ENCODE measurements at regions not wholly inside any gene's neighbourhood (a gene's known extent, or its start where the extent isn't known, plus 50 kb on each side); places are given as distances from the start of the nearest gene placed in this dataset.

DNA sequence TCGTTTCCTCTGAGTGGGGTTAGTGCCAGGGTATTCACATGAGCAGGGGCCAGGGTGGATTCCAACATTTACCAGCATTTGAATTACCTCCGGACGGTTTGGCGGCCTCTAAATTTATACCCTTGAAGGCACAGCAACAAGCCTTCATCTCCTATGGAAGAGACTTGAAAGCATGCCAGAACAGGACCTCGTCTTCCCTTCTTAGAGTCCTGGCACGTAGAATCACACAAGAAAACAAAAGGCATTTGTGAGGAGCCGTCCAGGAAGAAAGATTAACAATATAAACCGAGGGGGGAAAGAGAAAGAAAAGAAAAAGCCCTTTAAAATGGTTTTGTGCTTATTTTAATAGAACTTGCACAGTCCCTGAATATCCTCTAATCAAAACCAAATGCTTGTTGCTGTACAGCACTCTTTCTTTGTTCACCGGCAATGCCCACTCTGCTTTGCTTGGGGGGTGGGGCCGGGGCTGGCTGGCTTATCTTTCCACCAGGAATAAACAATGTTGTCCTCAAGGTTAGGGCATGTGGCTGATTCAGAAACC is 575.8 kb upstream of the ZNF462 start:
- DNase-seq, result no peak

DNA sequence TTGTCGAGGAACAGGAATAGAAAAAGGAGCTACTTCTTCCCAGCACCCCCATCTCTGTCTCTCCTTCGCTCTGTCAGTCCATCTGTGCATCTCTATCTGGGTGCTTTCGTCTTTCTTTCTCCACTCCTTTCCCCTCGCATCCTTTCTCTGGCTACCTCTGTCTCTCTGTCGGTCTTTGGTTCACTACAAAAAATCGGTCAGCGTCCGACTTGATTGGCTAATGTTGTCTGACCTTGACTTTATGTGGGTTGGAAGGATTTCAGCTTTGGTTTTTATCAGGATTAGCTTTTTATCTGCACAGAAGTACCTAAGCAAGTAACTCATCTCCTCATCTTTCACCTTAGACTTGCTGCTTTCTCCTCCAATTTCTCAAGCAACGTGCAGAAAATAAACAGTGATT is 575.2 kb upstream of the ZNF462 start:
- DNase-seq, result no peak

DNA sequence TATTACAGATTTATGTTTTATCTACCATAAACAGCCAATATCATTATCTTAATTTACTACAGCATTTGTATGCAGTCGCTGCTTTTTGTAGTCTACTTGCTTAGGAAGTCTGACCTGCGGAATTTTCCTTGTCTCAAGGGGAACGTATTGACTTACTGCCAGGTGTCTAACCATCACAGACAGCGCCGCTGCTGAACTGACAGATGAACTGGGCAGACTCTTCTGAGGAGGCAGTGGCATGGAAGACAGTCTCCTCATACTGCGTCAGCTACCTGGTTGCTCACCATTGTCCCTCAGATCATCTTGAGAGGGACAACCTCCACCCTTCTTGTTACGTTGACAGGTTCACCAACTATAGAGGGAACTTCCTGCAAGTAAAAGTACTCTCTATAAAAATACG is 574.3 kb upstream of the ZNF462 start:
- DNase-seq, result no peak

DNA sequence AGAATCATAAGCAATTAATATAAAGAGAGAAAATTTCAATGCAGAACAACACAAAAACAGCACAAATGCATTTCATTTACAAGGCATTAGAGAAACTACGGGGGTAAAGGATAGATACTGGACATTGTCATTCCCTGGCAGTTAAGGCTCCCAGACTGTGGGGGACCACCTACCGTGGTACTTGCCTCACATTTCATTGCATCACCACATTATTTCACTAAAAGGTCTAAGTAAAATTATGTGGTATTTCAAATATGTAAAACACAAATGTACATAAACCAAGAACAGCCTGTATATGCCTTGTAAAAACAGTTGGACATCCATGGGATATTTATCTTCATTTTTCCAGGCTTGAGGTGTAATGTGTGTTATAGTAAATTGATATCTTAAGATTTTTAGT is 571.2 kb upstream of the ZNF462 start:
- no peak for DNase-seq

DNA sequence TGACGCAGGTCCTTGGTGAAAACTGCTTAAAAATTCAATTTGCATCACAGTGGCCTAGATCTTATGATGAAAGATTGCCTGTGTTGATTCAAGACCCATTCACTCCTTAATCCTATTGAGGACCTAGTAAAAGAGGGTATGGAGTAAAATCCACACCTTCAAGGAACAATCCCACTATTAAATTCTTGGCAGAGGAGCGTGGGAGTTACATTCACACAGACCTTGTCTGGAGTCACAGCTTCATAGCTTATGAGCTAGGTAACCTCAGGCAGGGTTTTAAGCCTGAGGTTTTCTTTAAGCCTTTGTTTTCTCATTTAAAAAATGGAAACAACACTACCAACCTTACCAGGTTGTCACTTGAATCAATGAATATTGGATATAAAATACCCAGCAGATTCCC is 566.5 kb upstream of the ZNF462 start:
- no peak for DNase-seq

DNA sequence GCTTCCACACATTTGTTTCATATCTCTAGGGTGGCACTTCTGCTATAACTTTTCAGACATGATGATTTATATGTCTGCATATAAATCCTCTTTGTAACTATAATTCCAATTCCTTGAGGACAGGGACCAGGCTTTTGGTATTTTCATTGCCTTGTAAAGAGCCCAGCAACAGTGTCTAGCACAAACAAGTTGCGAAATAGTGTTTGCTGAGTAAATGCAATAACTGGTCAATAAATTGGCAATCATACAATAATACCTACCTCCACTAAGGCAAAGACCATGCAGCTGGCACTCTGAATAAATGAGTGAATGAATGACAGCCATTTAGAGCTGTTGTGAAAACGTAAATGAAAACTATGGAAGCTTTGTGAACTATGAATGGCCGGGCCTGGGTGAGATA is 564.0 kb upstream of the ZNF462 start:
- no peak for DNase-seq

DNA sequence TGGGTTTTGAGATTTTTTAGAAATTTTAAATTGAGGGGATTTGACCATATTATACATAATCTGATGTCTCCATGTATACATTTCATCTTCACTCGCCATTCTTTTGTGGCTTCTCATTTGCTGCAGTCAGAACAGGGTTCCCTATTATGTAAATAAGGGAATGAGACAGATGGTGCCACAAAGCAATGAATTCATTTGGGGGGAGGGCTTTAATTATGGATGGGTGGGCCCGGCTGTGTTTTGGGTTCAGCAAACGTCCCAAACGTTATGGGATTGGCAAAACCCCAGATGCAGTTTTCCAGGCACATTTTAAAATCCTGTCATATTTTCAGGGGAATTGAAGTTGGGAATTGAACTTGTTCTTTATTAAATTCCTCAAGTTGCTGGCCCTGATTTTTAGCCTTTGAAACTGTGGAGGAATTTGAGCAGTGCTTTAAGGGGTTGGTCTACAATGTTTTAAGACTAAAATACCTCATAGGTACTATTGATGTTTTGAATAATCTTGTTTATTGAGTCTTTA is 558.5 kb upstream of the ZNF462 start:
- DNase-seq, result no peak

DNA sequence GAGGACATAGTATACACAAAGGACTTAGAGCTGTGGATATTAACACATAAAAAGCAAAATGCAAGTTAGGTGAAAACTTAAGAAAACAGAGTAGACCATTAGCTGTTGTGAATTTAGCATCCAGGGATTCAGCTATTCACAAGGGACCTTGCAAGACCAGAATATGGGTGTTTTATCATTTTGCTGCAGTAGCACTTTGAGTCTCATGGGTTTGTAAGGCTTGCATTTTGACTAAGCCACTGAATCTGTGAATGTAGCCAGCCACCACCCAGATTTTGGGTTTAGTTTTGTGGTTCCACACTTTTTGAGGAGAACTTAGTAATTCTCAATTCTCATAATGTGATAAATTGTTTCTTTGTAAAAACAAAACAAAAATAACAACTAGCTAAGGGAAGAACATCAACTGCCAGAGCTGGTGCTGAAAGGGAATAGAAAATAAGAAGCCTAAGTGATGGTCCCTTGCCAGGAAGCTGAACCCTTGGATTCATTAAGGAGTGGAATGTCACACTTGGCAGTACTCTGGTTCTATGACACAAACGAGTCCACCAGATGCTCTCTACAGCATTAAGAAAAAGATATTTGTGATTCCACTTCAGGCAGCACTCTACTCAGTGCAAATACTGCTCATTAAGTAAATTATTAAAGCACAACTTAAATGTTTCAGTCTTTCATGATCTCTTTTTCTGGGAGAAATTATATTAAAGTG is 557.4 kb upstream of the ZNF462 start:
- no peak for DNase-seq

DNA sequence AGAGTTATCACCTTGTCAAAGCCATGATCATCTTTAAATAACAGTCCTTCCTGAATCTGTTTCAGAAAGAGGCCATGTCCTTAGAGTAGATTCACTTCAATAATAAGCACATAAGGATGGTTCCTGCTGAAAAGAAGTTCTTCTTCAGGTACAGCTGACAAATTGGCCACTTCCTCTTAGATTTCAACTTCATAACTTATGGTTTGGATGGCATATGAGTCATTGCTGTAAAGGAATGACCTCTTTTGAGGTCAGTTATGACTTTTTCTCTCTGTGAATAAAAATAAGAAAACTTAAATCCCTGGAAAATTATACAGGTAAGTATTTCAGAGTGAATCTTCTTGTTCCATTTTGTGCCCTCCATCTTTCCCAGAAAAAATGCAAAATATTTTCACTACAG is 555.3 kb upstream of the ZNF462 start:
- DNase-seq, result no peak

DNA sequence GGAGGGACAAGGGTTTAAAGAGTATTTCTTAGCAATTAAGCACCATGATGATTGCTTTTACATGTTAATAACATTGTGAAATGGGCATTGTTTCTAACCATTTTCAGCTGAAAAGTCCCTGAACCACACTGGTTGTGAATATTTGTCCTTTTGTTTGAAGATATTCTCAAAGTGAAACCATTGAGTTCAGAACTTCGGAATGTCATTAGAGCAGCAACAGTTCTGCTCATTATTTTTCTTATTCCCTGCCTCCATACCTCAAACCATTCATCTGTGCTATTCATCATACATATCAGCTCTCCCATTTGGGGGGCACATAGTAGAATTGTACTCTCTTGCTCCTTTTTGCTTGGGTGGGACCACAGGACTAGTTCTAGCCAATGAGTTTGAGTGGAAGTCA is 553.0 kb upstream of the ZNF462 start:
- DNase-seq, result no peak

DNA sequence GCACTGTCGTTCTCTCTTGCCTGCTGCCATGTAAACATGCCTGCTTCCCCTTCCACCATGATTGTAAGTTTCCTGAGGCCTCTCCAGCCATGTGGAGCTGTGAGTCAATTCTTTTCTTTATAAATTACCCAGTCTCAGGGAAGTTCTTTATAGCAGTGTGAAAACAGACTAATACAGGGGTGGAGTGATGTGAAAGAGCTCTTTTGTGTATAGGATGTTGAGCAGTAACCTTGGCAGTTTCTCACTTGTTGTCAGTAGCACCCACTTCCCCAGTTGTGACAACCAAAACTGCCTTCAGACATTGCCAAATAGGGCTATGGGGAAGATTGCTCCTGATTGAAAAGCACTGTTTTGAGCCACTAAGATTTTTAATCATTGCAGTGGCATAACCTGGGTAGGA is 552.2 kb upstream of the ZNF462 start:
- no peak for DNase-seq

DNA sequence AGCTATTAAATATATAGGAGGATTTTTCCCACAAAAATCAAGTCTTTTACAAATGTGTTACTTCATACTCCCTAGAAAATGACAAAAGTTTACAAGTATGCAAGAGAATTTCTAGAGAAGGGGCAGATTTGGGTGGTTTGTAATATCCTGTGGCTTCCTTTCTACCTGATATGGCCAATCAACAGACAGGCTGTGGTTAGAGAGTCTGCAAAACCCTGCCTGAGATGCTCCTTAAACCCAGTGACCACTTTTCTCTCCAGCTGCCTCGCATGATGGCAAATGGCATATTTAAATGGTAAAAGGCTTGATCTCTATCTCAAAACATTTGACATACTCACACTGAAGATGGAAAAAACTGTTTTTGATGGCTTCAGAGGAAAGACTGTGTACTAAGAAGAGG is 550.1 kb upstream of the ZNF462 start:
- DNase-seq, result no peak

DNA sequence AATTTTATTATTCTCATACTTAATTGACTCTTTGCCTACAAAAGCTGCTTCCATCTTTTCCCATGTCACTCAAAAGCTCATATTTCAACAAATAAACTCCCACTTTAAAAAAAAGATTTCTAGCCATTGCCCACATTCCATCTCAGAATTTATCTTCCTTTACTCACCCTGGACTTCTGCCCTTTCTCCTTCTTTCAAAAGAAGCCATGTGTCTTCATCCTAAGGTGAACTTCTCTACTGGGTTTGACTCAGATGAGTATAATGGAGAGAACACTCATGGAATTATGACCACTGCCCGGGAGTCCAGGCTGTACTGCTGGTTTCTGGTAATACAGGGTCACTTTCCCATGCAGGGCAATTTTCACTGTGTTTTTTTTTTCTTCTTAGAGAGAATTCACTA is 548.5 kb upstream of the ZNF462 start:
- DNase-seq, result no peak

DNA sequence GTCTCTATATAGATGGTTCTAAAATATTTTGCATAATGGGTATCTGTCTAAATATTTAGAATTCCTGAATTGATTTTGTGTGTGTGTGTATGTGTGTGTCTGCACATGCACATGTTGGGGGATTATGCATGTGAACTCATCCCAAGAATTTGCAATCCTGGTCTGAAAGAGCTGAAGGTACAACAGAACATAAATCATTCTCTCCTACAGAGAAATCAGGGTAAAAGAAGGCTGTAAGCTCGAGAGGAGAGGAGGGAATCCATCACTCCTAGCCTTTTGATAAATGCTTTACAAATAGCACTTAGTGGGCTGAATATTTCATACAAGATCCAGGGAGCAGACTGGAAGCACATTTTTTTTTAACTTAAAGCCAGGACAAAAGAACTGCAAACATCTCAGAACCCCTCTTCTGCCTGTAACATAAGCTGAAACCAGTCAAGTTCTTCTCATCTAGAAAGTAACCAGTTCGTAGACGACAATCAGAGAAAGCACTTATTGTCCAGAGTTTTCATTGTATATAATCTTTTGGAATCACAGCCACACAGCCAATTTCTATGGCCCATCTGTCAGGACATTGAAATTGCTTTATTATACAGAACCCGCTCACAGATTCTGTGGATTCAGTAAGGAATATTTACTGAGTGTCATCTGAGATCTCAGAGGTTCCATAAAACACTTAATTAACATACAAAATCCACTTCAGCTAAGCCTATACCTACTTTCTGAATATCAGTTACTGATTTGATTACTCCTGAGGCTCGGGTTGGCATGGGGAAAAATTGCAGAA is 541.4 kb upstream of the ZNF462 start:
- no peak for DNase-seq

DNA sequence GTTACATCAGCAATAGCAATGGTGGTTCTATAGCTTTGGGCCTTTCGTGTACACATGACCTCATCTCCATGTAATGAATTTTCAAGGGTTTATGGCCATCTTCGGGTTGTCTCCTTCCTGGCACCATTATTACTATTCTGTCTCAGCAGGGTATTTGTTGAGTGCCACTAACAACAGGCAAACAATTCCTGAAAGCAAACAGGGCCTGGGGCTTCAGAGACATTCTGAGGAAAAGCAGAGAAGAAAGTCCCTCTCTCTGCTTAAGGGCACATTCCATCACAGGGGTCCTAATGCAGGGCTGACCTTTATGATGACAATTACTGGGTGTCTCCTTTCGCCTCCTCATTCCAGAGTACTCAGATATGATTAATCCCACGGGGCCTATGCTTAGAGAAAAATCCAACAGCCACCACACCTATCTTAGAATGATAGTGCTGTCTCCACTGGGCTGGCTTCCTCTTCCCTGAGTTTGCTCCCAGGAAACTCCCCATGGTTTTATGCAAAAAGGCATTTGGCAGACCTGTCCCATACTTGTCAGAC is 540.2 kb upstream of the ZNF462 start:
- DNase-seq, result no peak

DNA sequence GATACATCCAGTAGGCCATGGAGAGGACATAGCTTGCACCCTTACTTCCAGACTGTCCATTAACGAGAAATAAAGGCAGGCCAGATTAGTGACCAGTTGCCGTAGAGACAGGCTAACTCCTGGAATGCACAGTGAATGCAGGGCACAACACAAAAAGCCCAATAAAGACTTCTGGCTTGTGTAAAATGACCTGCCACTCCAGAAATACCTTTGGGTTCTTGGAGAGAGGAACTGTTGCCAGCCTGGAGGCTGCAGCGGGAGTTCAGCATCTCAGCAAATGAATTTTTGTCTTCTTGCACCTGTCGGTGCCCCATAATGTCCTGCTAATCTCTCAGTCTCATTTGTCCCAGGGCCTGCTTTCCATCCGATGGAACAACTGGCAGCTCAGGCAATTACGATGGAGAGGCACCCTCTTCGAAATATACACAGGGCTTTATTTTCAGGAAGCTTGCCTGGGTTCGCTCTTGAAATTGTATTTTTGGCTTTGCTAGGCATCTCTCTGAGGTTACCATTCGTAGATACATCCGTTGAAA is 538.8 kb upstream of the ZNF462 start:
- no peak for DNase-seq

DNA sequence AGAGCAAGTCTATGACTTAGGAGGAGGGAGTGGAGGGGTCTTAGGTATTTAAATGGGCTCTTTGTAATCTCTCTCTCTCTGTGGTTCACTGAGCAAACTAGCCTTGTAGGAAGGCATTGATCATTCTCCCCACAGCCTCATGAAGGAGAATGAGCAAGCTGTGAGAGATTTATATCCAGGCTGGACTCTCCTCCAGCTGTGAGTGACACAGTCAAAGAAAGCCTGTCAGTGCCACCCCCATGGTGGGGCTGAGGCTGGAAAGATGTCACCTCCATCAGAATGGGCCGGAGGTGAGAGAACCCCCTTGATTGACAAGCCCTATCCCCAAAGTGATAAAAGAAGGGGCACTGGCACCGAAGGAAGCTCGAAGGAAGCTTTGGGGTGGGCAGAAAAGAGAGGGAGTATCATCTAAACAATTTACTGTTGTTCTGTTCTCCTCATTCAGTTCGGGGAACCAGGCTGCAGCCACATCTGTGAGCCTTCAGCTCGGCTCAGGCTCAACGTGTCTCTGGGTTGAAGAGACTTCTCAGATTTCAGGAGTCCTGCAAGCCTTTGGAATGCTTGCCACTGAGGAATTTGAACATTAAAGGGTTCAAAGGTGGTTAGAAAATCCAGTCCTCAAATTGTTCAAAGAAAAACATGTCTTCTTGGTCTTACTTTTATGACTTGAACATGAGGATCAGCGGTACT is 538.2 kb upstream of the ZNF462 start:
- no peak for DNase-seq

DNA sequence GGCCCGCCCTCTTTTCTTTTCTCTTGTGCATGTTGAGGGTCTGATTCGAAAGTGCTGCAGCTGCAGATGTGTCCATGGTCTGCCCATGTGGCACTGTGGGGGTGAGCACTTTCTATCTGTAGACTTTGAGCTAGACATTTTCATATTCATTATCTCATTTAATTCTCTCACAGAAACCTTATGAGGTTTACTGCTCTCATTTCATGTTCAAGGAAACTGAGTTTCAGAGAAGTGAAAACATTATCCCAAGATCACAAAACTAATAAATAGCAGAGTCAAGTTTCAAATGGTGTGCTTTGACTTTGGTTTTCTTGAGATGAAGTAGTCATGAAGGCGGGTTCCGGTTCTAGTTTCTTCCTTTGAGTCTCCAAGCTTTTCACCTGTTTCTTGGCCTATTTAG is 536.5 kb upstream of the ZNF462 start:
- no peak for DNase-seq

DNA sequence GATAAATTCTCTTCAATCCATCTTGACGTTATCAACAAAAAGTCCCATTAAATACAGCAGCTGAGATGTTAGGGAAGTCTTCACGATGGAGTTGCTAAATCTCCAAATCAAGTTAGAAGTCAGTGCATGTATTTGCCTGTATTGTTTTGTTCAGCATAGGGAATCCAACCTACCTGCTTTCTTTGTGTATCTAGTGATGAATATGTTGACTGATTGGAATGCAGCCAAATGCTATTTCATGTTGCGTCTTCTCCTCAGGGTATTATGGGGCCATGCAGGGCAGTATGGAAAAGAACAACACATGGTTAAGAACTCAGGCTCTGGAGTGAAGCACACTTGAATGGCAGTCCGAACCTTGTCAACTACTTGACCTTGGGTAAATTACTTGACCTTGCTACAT is 529.5 kb upstream of the ZNF462 start:
- no peak for DNase-seq

DNA sequence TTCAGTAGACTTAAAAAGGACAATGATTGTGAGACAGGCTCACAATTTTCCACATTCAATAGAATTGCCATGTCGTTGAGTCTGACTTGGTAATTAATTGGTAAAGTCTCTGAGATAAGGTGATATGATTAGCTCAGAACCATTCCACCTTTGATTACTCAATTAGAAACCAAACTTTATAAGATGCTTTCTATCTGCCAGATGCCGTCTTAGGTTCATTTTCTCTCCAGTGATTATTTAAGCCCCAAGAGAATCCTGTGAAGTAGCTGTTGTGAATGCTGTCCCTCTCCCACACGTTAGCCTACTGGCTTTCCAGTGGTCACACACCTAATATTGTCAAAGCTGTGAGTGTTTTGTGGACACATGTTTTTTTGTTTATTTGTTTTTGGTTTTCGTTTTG is 528.9 kb upstream of the ZNF462 start:
- DNase-seq, result no peak

DNA sequence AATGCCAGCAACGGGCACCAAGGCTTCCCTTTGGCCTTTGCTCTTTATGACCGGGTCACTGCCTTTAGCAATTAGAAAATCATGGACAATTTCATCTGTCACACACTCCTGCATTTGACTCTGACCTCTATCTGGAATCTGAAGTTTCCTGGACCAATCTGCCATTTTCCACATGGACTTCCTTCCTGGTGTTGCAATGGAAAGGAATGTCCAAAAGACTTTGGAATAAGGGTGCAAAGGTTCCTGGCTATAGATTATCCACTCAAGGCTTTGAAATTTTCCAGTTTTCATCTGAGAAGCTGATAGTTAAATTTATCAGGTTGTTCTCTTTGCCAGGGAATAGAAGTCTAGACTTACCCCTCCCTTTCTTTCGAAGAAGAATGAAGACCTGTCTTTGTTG is 523.1 kb upstream of the ZNF462 start:
- no peak for DNase-seq

DNA sequence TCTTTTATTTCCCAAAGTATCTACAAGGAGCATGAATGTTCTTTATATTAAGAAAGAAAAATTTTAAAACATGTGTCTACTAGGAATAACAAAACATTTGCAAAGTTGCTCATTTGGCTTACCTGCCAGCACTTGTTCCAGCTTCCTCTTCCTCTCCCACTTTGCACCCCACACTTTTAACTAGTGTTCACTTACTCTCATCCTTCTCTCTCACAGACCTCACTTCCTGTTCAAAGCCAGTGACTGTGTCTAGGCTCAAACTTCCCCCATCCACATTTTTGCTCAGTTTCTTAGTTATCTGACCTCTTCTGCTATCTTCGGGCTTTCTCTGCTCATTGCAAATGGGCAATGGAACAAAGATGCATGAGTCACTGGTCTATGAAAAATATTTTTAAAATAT is 512.2 kb upstream of the ZNF462 start:
- no peak for DNase-seq

DNA sequence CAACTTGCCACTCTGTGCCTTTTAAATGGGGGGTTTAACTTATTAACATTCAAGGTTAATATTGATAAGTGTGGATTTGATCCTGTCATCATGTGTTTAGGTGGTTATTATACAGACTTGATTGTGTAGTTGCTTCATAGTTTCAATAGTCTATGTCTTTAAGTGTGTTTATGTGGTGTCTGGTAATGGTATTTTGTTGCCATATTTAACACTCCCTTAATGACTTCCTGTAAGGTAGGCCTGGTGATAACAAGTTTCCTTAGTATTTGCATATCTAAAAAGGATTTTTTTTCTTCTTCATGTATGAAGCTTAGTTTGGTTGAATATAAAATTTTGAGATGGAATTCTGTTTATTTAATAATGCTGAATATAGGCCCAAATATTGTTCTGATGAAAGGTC is 506.0 kb upstream of the ZNF462 start:
- no peak for DNase-seq

Measured in CD4-positive, alpha-beta T cell treated with Interleukin-17A for 4 hours (primary cell).